ENCODE measurements at regions not wholly inside any gene's neighbourhood (a gene's known extent, or its start where the extent isn't known, plus 50 kb on each side); places are given as distances from the start of the nearest gene placed in this dataset.

DNA sequence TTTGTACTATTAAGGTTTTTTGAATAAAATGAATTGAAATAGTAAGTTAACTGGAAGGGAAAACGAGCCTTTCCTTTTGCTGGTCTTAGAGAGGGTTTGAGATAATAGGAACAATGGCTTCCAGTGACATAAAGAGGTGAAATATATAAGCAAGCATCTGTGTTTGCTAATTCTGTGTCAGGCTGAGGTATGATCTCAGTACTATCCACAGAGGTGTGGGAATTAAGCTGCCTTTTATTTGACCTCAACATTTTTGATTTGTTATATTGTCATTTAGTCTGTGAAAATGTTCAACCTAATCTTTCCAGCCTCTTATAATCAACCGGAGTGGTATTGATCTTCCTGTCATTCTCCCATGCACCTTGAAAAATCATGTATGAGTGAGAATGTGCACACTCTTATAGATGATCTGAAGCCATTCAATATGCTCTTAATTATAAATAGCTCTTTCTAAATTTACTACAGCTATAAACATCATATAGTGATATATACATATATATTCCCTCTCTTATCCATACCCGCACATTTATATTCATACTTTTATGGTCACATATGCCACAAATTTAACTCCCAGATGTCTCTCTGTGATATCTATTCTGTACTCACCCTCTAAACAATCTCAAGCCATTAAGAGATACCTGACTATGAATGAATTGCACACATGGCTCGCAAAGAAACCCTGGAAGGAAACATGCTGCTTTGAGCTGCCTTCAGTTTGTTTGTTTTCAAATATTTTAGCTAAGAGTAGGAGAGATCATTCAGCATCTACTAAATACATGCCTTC, 754.7 kb upstream of the NRSN1 start:
- TF ChIP-seq, protein P1, sequence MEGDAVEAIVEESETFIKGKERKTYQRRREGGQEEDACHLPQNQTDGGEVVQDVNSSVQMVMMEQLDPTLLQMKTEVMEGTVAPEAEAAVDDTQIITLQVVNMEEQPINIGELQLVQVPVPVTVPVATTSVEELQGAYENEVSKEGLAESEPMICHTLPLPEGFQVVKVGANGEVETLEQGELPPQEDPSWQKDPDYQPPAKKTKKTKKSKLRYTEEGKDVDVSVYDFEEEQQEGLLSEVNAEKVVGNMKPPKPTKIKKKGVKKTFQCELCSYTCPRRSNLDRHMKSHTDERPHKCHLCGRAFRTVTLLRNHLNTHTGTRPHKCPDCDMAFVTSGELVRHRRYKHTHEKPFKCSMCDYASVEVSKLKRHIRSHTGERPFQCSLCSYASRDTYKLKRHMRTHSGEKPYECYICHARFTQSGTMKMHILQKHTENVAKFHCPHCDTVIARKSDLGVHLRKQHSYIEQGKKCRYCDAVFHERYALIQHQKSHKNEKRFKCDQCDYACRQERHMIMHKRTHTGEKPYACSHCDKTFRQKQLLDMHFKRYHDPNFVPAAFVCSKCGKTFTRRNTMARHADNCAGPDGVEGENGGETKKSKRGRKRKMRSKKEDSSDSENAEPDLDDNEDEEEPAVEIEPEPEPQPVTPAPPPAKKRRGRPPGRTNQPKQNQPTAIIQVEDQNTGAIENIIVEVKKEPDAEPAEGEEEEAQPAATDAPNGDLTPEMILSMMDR (IDR thresholded peaks at IDR 0.05; ENCODE audit: borderline replicate concordance, extremely low read depth, low read length, poor library complexity, severe bottlenecking), result no peak
- TF ChIP-seq EZH2 (IDR thresholded peaks at IDR 0.05; ENCODE audit: borderline replicate concordance, low read depth, low read length, severe bottlenecking), result no peak

Measured in DND-41 (cell line).